SK-N-SH (cell line): ENCODE measurements at regions not wholly inside any gene's neighbourhood (a gene's known extent, or its start where the extent isn't known, plus 50 kb on each side); places are given as distances from the start of the nearest gene placed in this dataset.

ENCODE experiments used
- CTCF ChIA-PET: fragments of 300-600, 350-600 bp; formaldehyde crosslinking; extraction: SDS; loops from one replicate; lab custom pipeline; 2021; lab: Yijun Ruan, JAX
- POLR2A ChIA-PET: fragments of 350-600 bp; sonication (Branson Sonifier 250); formaldehyde crosslinking; extraction: SDS; loops from one replicate; lab custom pipeline; 2020; ENCODE audit warnings: antibody characterized with exemption, inconsistent platforms; lab: Yijun Ruan, JAX
- DNase-seq: peaks from one replicate; pipeline ENCODE4 v3.0.0; 2012
- H2AFZ ChIP-seq: fragments of 200-600 bp; sonication (generic); 2 replicates; pipeline ENCODE4 v1.8.1; 2016; ENCODE audit warnings: antibody characterized with exemption, mild to moderate bottlenecking, low read depth
- H3F3A ChIP-seq: fragments of 200-600 bp; sonication (generic); replicated peaks from 2 replicates; pipeline ENCODE3; 2016; ENCODE audit warnings: antibody characterized with exemption, mild to moderate bottlenecking; ENCODE audit not compliant: insufficient read depth
- H3K27ac ChIP-seq, 2 experiments: fragments of 200-500 bp in 1 of 2; fragments of 200-600 bp in 1 of 2; sonication (Bioruptor generic) in 1 of 2; sonication (generic), shearing (Covaris generic) in 1 of 2; 2 replicates each; pipeline versions ENCODE4 v1.5.1 to v1.6.1; 2014 to 2016; ENCODE audit warnings: low read depth in 2 of 2, inconsistent platforms in 1 of 2, low read length in 1 of 2, mild to moderate bottlenecking in 1 of 2, mixed read lengths in 1 of 2
- H3K27me3 ChIP-seq: fragments of 200-600 bp; sonication (generic), shearing (Covaris generic); 2 replicates; pipeline ENCODE4 v1.6.1; 2016; ENCODE audit warnings: mixed run types; ENCODE audit not compliant: insufficient read depth
- H3K36me3 ChIP-seq, 2 experiments: fragments of 200-500 bp in 1 of 2; fragments of 200-600 bp in 1 of 2; sonication (Bioruptor generic) in 1 of 2; sonication (generic) in 1 of 2; replicated peaks in 1 of 2; 2 replicates each; pipeline versions ENCODE3 to v1.5.1; 2014 to 2016; ENCODE audit warnings: low read length in 1 of 2, mild to moderate bottlenecking in 1 of 2; ENCODE audit not compliant: insufficient read depth in 2 of 2, control insufficient read depth in 1 of 2
- H3K4me1 ChIP-seq, 2 experiments: fragments of 200-500 bp in 1 of 2; fragments of 200-600 bp in 1 of 2; sonication (Bioruptor generic) in 1 of 2; sonication (generic), shearing (Covaris generic) in 1 of 2; 2 replicates each; pipeline versions ENCODE4 v1.5.1 to v1.6.1; 2014 to 2016; ENCODE audit warnings: low read depth in 1 of 2, low read length in 1 of 2, mixed run types in 1 of 2; ENCODE audit not compliant: insufficient read depth in 2 of 2, control insufficient read depth in 1 of 2
- H3K4me2 ChIP-seq: fragments of 200-600 bp; sonication (generic), shearing (Covaris generic); 2 replicates; pipeline ENCODE4 v1.6.1; 2017; ENCODE audit warnings: mixed run types
- H3K4me3 ChIP-seq, 2 experiments: fragments of 200-500 bp in 1 of 2; fragments of 200-600 bp in 1 of 2; sonication (Bioruptor generic) in 1 of 2; sonication (generic), shearing (Covaris generic) in 1 of 2; 2 replicates each; pipeline versions ENCODE4 v1.5.1 to v1.8.1; 2014 to 2016; ENCODE audit warnings: low read depth in 2 of 2, inconsistent platforms in 1 of 2, low read length in 1 of 2, mild to moderate bottlenecking in 1 of 2, mixed read lengths in 1 of 2, moderate library complexity in 1 of 2
- H3K79me2 ChIP-seq: fragments of 200-600 bp; sonication (generic); 2 replicates; pipeline ENCODE4 v1.8.1; 2017; ENCODE audit warnings: mild to moderate bottlenecking; ENCODE audit not compliant: insufficient read depth
- H3K9ac ChIP-seq: fragments of 200-600 bp; sonication (generic); 2 replicates; pipeline ENCODE4 v1.6.1; 2017; ENCODE audit warnings: mixed run types
- H3K9me2 ChIP-seq: fragments of 200-600 bp; sonication (generic); 2 replicates; pipeline ENCODE4 v1.6.1; 2017; ENCODE audit warnings: mixed run types
- H3K9me3 ChIP-seq: fragments of 200-600 bp; sonication (generic); 2 replicates; pipeline ENCODE4 v1.6.1; 2017; ENCODE audit warnings: mixed run types, mild to moderate bottlenecking, moderate library complexity
- H4K20me1 ChIP-seq: fragments of 200-600 bp; sonication (generic); 2 replicates; pipeline ENCODE4 v1.6.1; 2017; ENCODE audit warnings: mild to moderate bottlenecking, mixed run types; ENCODE audit not compliant: insufficient read depth
- CHD2 ChIP-seq: fragments of 150-350 bp; IDR thresholded peaks from 2 replicates; pipeline ENCODE4 v1.6.1; 2018; ENCODE audit warnings: low read length; ENCODE audit not compliant: partially characterized antibody
- ELF1 ChIP-seq: IDR thresholded peaks from 2 replicates; pipeline ENCODE4 v1.4.0; 2012
- FOSL2 ChIP-seq: IDR thresholded peaks from 2 replicates; pipeline ENCODE4 v1.4.0; 2012; ENCODE audit warnings: low read depth, mild to moderate bottlenecking, moderate library complexity, borderline replicate concordance
- FOXJ3 ChIP-seq: sonication (generic); formaldehyde crosslinking; IDR thresholded peaks from 2 replicates; pipeline ENCODE4 v1.5.1; 2020; ENCODE audit warnings: mild to moderate bottlenecking, missing genetic modification reagents
- FOXM1 ChIP-seq: IDR thresholded peaks from 2 replicates; pipeline ENCODE4 v1.4.0; 2012; ENCODE audit warnings: low read depth, mild to moderate bottlenecking
- GABPA ChIP-seq: IDR thresholded peaks from 2 replicates; pipeline ENCODE4 v1.4.0; 2012; ENCODE audit warnings: low read depth, mild to moderate bottlenecking
- IRF3 ChIP-seq: fragments of 150-350 bp; IDR thresholded peaks from 2 replicates; pipeline ENCODE4 v1.6.1; 2016; ENCODE audit warnings: mild to moderate bottlenecking, low read depth, low read length
- MAX ChIP-seq: IDR thresholded peaks from 2 replicates; pipeline ENCODE4 v1.4.0; 2012; ENCODE audit warnings: low read depth
- MEF2A ChIP-seq: IDR thresholded peaks from 2 replicates; pipeline ENCODE4 v1.4.0; 2012; ENCODE audit warnings: low read depth, borderline replicate concordance
- PBX3 ChIP-seq: IDR thresholded peaks from 2 replicates; pipeline ENCODE4; 2012
- RAD21 ChIP-seq: IDR thresholded peaks from 2 replicates; pipeline ENCODE4 v1.6.1; 2012; ENCODE audit warnings: mild to moderate bottlenecking, low read length
- REST ChIP-seq: IDR thresholded peaks from 2 replicates; pipeline ENCODE4 v1.6.1; 2012; ENCODE audit warnings: mild to moderate bottlenecking, low read depth, low read length, moderate library complexity
- SIN3A ChIP-seq: IDR thresholded peaks from 2 replicates; pipeline ENCODE4 v1.6.1; 2012; ENCODE audit warnings: low read depth, mild to moderate bottlenecking, low read length, moderate library complexity, borderline replicate concordance
- SMC3 ChIP-seq: IDR thresholded peaks from 2 replicates; pipeline ENCODE4 v1.6.1; 2012; ENCODE audit warnings: low read depth, low read length, improper control_type of control experiment
- TAF1 ChIP-seq: IDR thresholded peaks from 2 replicates; pipeline ENCODE4 v1.6.1; 2012; ENCODE audit warnings: low read depth, mild to moderate bottlenecking, low read length, moderate library complexity, borderline replicate concordance
- TCF12 ChIP-seq: IDR thresholded peaks from 2 replicates; pipeline ENCODE4 v1.4.0; 2012
- TEAD4 ChIP-seq: IDR thresholded peaks from 2 replicates; pipeline ENCODE4 v1.4.0; 2012; ENCODE audit warnings: mild to moderate bottlenecking, borderline replicate concordance; ENCODE audit not compliant: insufficient read depth
- USF1 ChIP-seq: IDR thresholded peaks from 2 replicates; pipeline ENCODE4 v1.4.0; 2012; ENCODE audit warnings: low read depth, borderline replicate concordance
- USF2 ChIP-seq: fragments of 150-350 bp; IDR thresholded peaks from 2 replicates; pipeline ENCODE4 v1.6.1; 2017; ENCODE audit warnings: antibody characterized with exemption, low read length, low read depth, borderline replicate concordance
- YY1 ChIP-seq: IDR thresholded peaks from 2 replicates; pipeline ENCODE4 v1.4.0; 2012; ENCODE audit warnings: low read depth, mild to moderate bottlenecking
- WGBS: methylation state at CpG from one replicate; pipeline ENCODE4 v1.1.6; 2017; ENCODE audit warnings: low lambda C conversion rate; 5-methylcytosine and 5-hydroxymethylcytosine counted together

GRCh38 chr12:38480594-38480993, 164.0 kb downstream of the ALG10B start (continued):
- TF ChIP-seq SIN3A (no peak), MEF2A (no peak), FOSL2 (no peak), USF2 (no peak)
- TF ChIP-seq, all 33 proteins: peak for 0

GRCh38 chr12:38484821-38485449, 168.4 kb downstream of the ALG10B start:
- Histone ChIP-seq H3K4me2 (no peak overlapping the region), H3K79me2 (no peaks in the 10 kb centered on the region), H3K36me3 (no peaks in the 10 kb centered on the region), H3F3A (no peaks in the 10 kb centered on the region), H3K9ac (no peak overlapping the region), H4K20me1 (no peaks in the 10 kb centered on the region), H3K9me3 (no peaks in the 10 kb centered on the region), H3K4me1 (no peaks in the 10 kb centered on the region), H3K27ac (no peak overlapping the region), H3K27me3 (no peaks in the 10 kb centered on the region), H3K9me2 (no peaks in the 10 kb centered on the region), H3K4me3 (no peak overlapping the region), H2AFZ (no peak overlapping the region)
- 14% methylated on average over 2 of the region's 2 CpGs for WGBS
- no peak for TF ChIP-seq TEAD4
- TF ChIP-seq FOXJ3 (CRISPR knock-in tag), result no peak
- no peak for TF ChIP-seq USF2
- TF ChIP-seq SMC3, result no peak
- TF ChIP-seq ELF1, result no peak
- no peak for TF ChIP-seq MAX
- TF ChIP-seq FOSL2, result no peak
- TF ChIP-seq RAD21, result no peak
- no peak for TF ChIP-seq CHD2
- TF ChIP-seq PBX3, result no peak
- TF ChIP-seq GABPA, result no peak
- no peak for TF ChIP-seq IRF3
- no peak for TF ChIP-seq TCF12
- no peak for TF ChIP-seq FOXM1
- TF ChIP-seq USF1, result no peak
- TF ChIP-seq REST, result no peak
- no peak for TF ChIP-seq TAF1
- no peak for TF ChIP-seq YY1
- no peak for DNase-seq
- CTCF ChIA-PET, result interaction anchor here (0.7 kb wide), 1 partner anchor 47 kb away, joined by 3 read pairs; no protein-coding TSS in a partner anchor
- POLR2A ChIA-PET, result no interaction called here
